Activated naive CD4-positive, alpha-beta T cell treated with anti-CD3 and anti-CD28 coated beads, Interleukin-2, amount 50 U/mL, for 72 hours (primary cell): ENCODE measurements at regions not wholly inside any gene's neighbourhood (a gene's known extent, or its start where the extent isn't known, plus 50 kb on each side); places are given as distances from the start of the nearest gene placed in this dataset.
"Not testable (repeated sequence)": the region's sequence is repeated elsewhere in the genome, so short reads cannot be mapped to it uniquely, and the experiment has no call there.

Source experiments
- ATAC-seq, 2 donors: fragments of 150-1000 bp; cut with Tn5 transposase; 2 replicates each; pipeline ENCODE4 v1.10.0; 2021; ENCODE audit warnings: mild to moderate bottlenecking in 2 of 2, moderate library complexity in 2 of 2
- DNase-seq, 2 donors: peaks; one replicate each; pipeline ENCODE4 v3.0.0; 2021 to 2022; ENCODE audit warnings: low spot score in 2 of 2
- H3K27ac Mint-ChIP-seq, 2 donors: one replicate each; pipeline ENCODE4 v1.8.0; 2022; ENCODE audit warnings: mild to moderate bottlenecking in 2 of 2, mixed read lengths in 2 of 2
- H3K36me3 Mint-ChIP-seq, 2 donors: one replicate each; pipeline ENCODE4 v1.8.0; 2022; ENCODE audit warnings: mixed read lengths in 2 of 2
- H3K9me3 Mint-ChIP-seq, 2 donors: one replicate each; pipeline ENCODE4 v1.8.0; 2022; ENCODE audit warnings: mixed read lengths in 2 of 2

GRCh38 chr12:19761463-19761862 lies 322.2 kb downstream of the AEBP2 start:
- DNase-seq (no peak), ATAC-seq (no peak)
- Mint-ChIP-seq H3K9me3 (peaks cover 12 to 26% of the 10 kb centered on the region in 2 donors), H3K27ac (no peak overlapping the region), H3K36me3 (peaks cover 7% of the 10 kb centered on the region in 2 donors)

DNA sequence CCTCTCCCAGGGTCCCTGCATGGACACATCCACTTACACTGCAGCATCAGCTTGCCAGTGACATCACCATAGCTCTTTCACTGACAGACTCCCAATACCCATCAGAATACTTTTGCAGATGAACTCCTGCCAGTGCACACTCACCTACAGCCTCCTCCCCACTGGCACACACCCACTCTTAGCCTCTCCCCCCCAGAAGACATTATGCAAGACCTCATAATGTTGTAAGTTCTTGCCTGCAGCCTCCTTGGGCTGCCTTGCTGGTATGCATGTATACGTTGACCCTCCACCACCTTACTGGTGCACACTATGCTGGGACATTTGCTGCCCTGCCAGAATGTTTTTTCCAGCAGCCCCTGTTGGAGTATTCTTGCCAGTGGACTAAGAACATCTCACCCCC lies 324.2 kb downstream of the AEBP2 start:
- H3K9me3 Mint-ChIP-seq, result peaks cover 12 to 27% of the 10 kb centered on the region in 2 donors
- peaks cover 7% of the 10 kb centered on the region in 2 donors for H3K36me3 Mint-ChIP-seq
- no peak for ATAC-seq
- DNase-seq, result no peak
- no peak overlapping the region for H3K27ac Mint-ChIP-seq

GRCh38 chr12:19764408-19764807 lies 325.1 kb downstream of the AEBP2 start:
- ATAC-seq (no peak), DNase-seq (no peak)
- H3K36me3 Mint-ChIP-seq, result peaks cover 7% of the 10 kb centered on the region in 2 donors
- H3K9me3 Mint-ChIP-seq, result peaks cover 12 to 26% of the 10 kb centered on the region in 2 donors
- no peak overlapping the region for H3K27ac Mint-ChIP-seq

GRCh38 chr12:19771858-19772257 lies 332.6 kb downstream of the AEBP2 start:
- no peak for DNase-seq
- ATAC-seq, result no peak
- no peak overlapping the region for H3K27ac Mint-ChIP-seq
- H3K9me3 Mint-ChIP-seq, result peaks cover 8 to 9% of the 10 kb centered on the region in 2 donors
- no peaks in the 10 kb centered on the region for H3K36me3 Mint-ChIP-seq

DNA sequence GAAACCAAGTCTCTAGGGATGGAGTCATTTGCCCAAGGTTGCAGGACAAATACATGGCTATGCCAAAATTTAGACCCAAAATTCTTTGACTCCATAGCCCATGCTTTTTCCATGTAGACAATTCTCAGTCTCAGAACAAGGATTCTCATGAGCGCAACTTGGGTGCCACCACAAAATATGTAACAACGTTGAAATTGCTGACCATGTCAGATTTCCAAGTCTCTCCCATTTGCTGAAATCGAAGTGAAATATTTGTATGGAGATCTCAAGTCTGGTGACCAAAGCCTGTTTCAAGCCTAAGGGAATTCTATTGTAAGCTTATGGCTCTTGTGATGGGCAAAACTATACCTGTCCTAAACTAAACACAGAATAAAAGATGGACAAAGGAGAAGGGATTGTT lies 333.5 kb downstream of the AEBP2 start:
- H3K36me3 Mint-ChIP-seq, result no peaks in the 10 kb centered on the region
- DNase-seq (no peak), ATAC-seq (no peak)
- H3K27ac Mint-ChIP-seq, result no peak overlapping the region
- H3K9me3 Mint-ChIP-seq, result peaks cover 8 to 10% of the 10 kb centered on the region in 2 donors

DNA sequence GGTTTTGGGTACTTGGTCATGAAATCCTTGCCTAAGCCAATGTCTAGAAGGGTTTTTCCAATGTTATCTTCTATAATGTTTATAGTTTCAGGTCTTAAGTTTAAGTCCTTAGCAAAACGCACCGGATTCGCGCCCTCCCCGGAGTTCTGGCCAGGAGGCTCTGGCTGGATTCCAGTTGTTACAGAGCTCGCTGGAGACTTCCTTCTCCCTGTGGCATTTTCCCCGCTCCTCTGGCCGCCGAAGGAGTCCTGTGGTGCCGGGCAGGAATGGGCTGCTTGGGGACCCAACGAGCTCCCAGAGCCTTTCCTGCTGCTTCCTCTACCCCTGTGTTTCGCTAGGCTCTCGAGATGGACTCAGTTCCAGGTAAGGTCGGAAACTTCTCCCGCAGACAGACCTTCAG lies 335.9 kb downstream of the AEBP2 start:
- peaks cover 8 to 14% of the 10 kb centered on the region in 2 donors for H3K9me3 Mint-ChIP-seq
- H3K36me3 Mint-ChIP-seq, result no peaks in the 10 kb centered on the region
- no peak for DNase-seq
- H3K27ac Mint-ChIP-seq, result no peak overlapping the region
- ATAC-seq, result no peak

GRCh38 chr12:19775976-19776375 lies 336.7 kb downstream of the AEBP2 start:
- DNase-seq, H3K27ac Mint-ChIP-seq, ATAC-seq, H3K36me3 Mint-ChIP-seq: not testable (repeated sequence)
- H3K9me3 Mint-ChIP-seq, result peaks cover 8 to 14% of the 10 kb centered on the region in 2 donors

DNA sequence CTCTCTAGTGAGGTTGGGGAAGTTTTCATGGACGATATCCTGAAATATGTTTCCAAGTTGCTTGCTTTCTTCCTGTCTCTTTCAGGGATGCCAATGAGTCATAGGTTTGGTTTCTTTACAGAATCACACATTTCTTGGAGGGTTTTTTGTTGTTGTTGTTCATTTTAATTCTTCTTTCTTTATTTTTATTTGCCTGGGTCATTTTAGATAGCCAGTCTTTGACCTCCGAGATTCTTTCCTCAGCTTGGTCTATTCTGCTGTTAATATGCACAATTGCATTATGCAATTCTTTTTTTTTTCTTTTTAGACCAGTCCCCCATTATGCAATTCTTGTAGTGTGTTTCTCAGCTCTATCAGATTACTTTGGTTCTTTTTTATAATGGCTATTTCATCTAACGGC lies 338.9 kb downstream of the AEBP2 start:
- no peak for DNase-seq
- Mint-ChIP-seq H3K9me3 (peaks cover 12 to 17% of the 10 kb centered on the region in 2 donors), H3K36me3 (no peaks in the 10 kb centered on the region), H3K27ac (peak overlapping the region in 1 of 2 donors; percentile 50)
- ATAC-seq, result no peak

DNA sequence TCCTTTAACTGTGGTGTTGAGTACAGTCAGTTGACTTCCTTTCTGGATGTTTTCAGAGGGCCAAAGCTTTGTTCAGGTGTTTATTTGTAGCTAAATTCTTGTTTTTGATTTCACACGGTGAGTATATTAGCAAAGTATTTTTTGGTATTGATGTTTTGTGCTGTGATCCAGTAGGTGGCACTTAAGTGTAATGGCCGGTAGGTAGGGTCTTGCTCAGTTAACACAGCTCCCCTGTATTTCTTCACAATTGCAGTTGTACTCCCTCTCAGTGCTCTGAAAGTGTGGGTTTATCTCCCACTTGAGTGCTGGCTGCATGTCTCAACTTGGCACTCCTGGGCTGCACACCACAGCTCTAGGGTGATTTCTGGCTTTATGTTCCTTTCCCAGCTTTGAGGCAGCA lies 339.5 kb downstream of the AEBP2 start:
- no peaks in the 10 kb centered on the region for H3K36me3 Mint-ChIP-seq
- ATAC-seq (no peak), DNase-seq (no peak)
- no peak overlapping the region for H3K27ac Mint-ChIP-seq
- peaks cover 12 to 17% of the 10 kb centered on the region in 2 donors for H3K9me3 Mint-ChIP-seq

DNA sequence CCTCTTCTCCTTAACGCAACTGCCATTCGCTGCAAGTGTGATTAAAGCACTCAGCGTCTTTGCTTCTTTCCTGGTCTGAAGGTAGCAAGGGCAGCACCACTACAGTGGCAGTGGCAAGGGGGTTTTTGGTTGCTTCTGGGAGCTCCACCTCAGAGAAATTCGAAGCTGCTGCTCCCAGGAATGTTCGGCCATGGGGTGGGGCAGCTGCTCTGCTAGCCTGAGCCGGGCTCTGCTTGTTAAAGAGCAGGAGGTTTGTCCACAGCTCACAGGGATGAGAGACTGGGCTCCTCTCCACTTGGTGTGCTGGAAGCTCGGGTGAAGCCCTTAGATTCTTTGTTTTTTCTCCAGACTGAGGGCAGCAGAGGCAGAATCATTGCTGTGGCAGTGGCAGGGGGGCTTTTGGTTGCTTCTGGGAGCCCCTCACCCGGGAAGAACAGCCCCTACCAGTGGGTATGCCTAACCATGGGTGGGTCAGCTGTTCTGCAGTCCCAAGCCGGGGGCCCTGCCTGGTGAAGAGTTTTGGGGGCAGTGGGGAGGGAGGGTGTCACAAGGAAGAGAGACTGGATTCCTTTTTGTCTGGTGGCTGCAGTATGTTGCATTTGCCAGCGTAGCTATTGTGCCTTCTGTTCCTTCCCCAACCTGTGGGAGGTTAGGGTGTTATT lies 340.2 kb downstream of the AEBP2 start:
- Mint-ChIP-seq H3K27ac (no peak overlapping the region), H3K36me3 (no peaks in the 10 kb centered on the region), H3K9me3 (peaks cover 15 to 16% of the 10 kb centered on the region in 2 donors)
- ATAC-seq (no peak), DNase-seq (no peak)

DNA sequence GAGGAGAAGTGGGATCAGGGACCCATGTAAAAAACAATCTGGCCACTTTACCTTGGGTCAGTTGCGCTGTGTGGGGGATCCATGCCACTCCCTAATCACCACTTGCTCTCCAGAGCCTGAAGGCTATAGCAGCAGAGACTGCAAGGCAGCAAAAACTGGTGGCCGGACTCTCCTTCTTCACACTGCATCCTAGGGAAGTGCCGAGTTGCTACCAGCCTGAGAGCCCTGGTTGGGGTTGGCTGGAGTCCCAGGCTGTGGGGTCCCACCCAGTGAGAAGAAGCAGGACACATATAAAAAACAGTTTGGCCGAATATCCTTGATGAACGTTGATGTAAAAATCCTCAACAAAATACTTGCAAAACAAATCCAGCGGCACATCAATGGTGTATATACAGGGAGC lies 341.2 kb downstream of the AEBP2 start:
- no peaks in the 10 kb centered on the region for H3K36me3 Mint-ChIP-seq
- peaks cover 13 to 18% of the 10 kb centered on the region in 2 donors for H3K9me3 Mint-ChIP-seq
- DNase-seq (no peak), ATAC-seq (no peak)
- H3K27ac Mint-ChIP-seq, result no peak overlapping the region

- peaks cover 7 to 13% of the 10 kb centered on the region in 2 donors for H3K9me3 Mint-ChIP-seq
- no peaks in the 10 kb centered on the region for H3K36me3 Mint-ChIP-seq
Observed at GRCh38 chr12:19783547-19784444, 344.5 kb downstream of the AEBP2 start.

DNA sequence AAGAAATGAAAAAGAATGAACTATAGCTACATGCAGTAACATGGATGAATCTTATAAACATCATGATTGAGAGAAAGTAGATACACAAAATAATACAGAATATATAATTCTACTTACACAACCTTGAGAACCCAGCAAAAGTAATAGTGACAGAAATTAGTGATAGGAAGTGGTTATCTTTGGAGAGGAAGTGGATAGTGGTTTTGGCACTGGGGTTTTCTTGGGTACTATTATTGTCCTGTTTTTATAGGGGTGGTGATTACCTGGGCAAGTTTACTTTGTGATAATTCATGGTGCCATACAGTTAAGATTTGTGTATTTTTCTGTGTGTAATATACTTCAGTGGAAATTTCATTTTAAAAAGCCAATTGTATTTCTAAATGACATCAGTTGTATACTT lies 352.7 kb downstream of the AEBP2 start:
- Mint-ChIP-seq H3K9me3 (peaks cover 0 to 4% of the 10 kb centered on the region in 2 donors), H3K27ac (no peak overlapping the region), H3K36me3 (no peaks in the 10 kb centered on the region)
- DNase-seq, result no peak
- no peak for ATAC-seq

More at GRCh38 chr12:19783547-19784444, 344.5 kb downstream of the AEBP2 start:
- ATAC-seq (no peak), DNase-seq (no peak)
- H3K27ac Mint-ChIP-seq, result no peak overlapping the region

- peaks cover 0 to 4% of the 10 kb centered on the region in 2 donors for H3K9me3 Mint-ChIP-seq
- ATAC-seq (no peak), DNase-seq (no peak)
- no peak overlapping the region for H3K27ac Mint-ChIP-seq
- no peaks in the 10 kb centered on the region for H3K36me3 Mint-ChIP-seq
Observed at GRCh38 chr12:19794116-19794515, 354.8 kb downstream of the AEBP2 start.

DNA sequence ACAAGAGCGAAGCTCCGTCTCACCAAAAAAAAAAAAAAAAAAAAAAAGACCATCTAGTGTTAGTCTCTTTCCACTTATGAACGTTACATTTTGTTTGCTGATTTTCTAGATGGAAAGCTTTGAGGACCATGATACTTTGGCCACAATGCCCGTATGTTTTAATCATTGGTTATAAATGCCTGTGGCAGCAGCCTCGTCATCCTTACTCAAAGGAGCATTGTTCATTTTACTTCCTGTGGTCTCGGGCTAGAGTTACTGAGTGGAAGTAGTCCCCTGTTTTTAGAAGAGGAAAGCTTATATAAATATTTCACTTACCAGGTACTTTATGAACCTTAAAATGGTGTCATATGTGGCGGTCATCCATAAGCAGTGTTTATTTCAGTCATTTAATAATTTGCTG lies 359.9 kb downstream of the AEBP2 start:
- ATAC-seq (no peak), DNase-seq (no peak)
- H3K36me3 Mint-ChIP-seq, result no peaks in the 10 kb centered on the region
- H3K9me3 Mint-ChIP-seq, result no peaks in the 10 kb centered on the region
- no peak overlapping the region for H3K27ac Mint-ChIP-seq

GRCh38 chr12:19799895-19800602 lies 360.8 kb downstream of the AEBP2 start:
- no peaks in the 10 kb centered on the region for H3K36me3 Mint-ChIP-seq
- H3K27ac Mint-ChIP-seq, result peak overlapping the region in 1 of 2 donors; percentile 36
- DNase-seq, result no peak
- H3K9me3 Mint-ChIP-seq, result no peaks in the 10 kb centered on the region
- ATAC-seq, result no peak

DNA sequence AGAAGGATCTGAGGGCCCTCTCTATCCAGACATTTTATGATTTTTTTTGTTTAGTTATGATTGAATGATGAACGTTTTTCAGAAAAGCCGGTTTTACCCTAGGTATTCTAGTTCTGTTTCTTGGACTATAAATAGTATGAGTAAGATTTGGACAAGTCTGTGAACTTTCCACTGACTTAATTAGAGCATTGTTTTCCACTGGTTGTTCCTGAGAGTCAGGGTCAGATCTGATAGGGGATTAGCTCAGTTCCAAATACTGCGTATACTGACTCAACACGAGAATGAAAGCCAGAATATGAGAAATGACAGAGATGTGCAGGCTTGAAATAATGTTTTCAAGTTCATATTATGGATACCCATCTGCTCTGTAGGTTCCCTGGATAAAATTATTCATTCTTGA lies 361.6 kb downstream of the AEBP2 start:
- DNase-seq, result no peak
- no peak overlapping the region for H3K27ac Mint-ChIP-seq

More for the DNA sequence above, 361.6 kb downstream of the AEBP2 start:
- H3K36me3 Mint-ChIP-seq, result no peaks in the 10 kb centered on the region
- ATAC-seq, result peak; percentile 81 to 93
- H3K9me3 Mint-ChIP-seq, result no peaks in the 10 kb centered on the region
